Chondrocyte (in vitro differentiated cells): ENCODE measurements at regions not wholly inside any gene's neighbourhood (a gene's known extent, or its start where the extent isn't known, plus 50 kb on each side); places are given as distances from the start of the nearest gene placed in this dataset.

Experiments used
- DNase-seq: peaks from one replicate; pipeline ENCODE4 v3.0.0; 2021; ENCODE audit warnings: mixed read lengths, low spot score
- H3K27ac Mint-ChIP-seq: one replicate; pipeline ENCODE4 v1.8.0; 2021; ENCODE audit warnings: mild to moderate bottlenecking, moderate library complexity, mixed read lengths; ENCODE audit not compliant: unreplicated experiment
- H3K27me3 Mint-ChIP-seq: 2 replicates; pipeline ENCODE4 v1.8.0; 2021; ENCODE audit warnings: low read depth, mixed read lengths
- H3K36me3 Mint-ChIP-seq: 2 replicates; pipeline ENCODE4 v1.8.0; 2021; ENCODE audit warnings: low read depth, mixed read lengths
- H3K4me1 Mint-ChIP-seq: 2 replicates; pipeline ENCODE4 v1.8.0; 2021; ENCODE audit warnings: low read depth, mild to moderate bottlenecking, mixed read lengths
- H3K4me3 Mint-ChIP-seq: one replicate; pipeline ENCODE4 v1.8.0; 2021; ENCODE audit warnings: mild to moderate bottlenecking, moderate library complexity, mixed read lengths; ENCODE audit not compliant: unreplicated experiment
- H3K9me3 Mint-ChIP-seq: 2 replicates; pipeline ENCODE4 v1.8.0; 2021; ENCODE audit warnings: low read depth, mixed read lengths
- TF ChIP-seq, protein P1 (sequence below): fragments of 200-600 bp; sonication (generic); IDR thresholded peaks from 2 replicates; pipeline ENCODE4 v1.5.0; 2021; ENCODE audit warnings: antibody characterized with exemption, mild to moderate bottlenecking, moderate library complexity

DNA sequence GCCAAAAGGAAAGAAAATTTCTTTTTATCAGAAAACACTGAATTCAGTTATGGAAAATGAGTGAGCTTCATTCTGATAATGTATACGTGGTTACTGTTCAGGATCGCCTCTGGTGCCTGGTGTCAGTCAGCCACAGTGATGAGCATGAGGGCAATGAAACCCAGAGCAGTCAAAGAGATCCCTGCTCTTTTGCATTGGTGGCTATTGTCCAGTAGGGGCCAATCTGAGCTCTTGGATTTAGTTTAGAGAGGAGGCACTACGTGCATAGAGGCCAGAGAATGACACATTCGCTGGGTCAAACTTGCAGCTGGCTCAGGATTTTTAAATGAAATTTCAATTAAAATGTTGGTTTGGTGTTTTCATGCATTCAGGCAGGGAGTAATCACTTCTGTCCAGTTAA, 522.9 kb downstream of the TMEM182 start:
- Mint-ChIP-seq H3K27me3 (peaks cover 21% of the 10 kb centered on the region), H3K4me3 (no peak overlapping the region), H3K9me3 (no peaks in the 10 kb centered on the region), H3K27ac (no peak overlapping the region), H3K36me3 (no peaks in the 10 kb centered on the region), H3K4me1 (no peaks in the 10 kb centered on the region)
- TF ChIP-seq, protein P1, sequence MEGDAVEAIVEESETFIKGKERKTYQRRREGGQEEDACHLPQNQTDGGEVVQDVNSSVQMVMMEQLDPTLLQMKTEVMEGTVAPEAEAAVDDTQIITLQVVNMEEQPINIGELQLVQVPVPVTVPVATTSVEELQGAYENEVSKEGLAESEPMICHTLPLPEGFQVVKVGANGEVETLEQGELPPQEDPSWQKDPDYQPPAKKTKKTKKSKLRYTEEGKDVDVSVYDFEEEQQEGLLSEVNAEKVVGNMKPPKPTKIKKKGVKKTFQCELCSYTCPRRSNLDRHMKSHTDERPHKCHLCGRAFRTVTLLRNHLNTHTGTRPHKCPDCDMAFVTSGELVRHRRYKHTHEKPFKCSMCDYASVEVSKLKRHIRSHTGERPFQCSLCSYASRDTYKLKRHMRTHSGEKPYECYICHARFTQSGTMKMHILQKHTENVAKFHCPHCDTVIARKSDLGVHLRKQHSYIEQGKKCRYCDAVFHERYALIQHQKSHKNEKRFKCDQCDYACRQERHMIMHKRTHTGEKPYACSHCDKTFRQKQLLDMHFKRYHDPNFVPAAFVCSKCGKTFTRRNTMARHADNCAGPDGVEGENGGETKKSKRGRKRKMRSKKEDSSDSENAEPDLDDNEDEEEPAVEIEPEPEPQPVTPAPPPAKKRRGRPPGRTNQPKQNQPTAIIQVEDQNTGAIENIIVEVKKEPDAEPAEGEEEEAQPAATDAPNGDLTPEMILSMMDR: no peak
- DNase-seq: no peak

DNA sequence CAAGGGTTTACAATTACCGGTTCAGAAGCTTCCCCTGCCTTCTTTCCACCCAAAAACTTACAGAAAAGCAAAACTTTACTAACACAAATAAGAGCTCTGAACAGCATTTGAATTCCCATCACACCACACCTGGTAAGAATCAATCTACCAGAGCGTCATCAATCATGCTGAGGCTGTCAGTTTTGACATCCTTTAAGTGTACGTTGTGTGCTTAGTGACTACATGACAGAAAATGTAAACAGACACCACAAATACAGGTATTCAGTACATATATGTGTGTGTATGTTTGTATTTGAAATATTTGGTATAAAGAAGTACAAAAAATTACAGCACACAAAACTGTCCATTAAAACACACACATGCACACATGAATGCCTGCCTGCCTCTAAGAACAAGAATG, 523.5 kb downstream of the TMEM182 start:
- no peak for DNase-seq
- Mint-ChIP-seq H3K36me3 (no peaks in the 10 kb centered on the region), H3K4me1 (no peaks in the 10 kb centered on the region), H3K9me3 (no peaks in the 10 kb centered on the region), H3K27ac (no peak overlapping the region), H3K27me3 (peaks cover 21% of the 10 kb centered on the region), H3K4me3 (no peak overlapping the region)
- TF ChIP-seq, protein P1: no peak

DNA sequence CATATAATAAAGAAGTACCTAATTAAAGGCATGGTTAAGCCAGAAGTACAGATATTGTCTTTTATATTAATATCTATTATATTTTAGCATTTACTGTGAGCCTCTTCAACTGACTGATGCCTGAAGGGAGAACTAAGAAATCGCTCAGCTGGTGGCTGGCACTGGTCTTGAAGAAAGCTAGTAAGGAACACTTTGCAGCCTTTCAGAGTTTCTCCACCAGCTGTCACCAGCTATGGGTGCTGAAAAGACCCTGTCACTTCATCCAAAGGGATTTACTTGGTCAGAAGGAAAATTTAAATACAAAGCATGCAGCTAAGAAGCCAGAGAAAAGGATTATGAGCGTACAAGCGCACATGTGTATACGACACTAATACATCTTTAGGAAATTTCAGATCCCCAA, 525.9 kb downstream of the TMEM182 start:
- Mint-ChIP-seq H3K27ac (no peak overlapping the region), H3K9me3 (no peaks in the 10 kb centered on the region), H3K27me3 (peaks cover 25% of the 10 kb centered on the region), H3K4me3 (no peak overlapping the region), H3K36me3 (no peaks in the 10 kb centered on the region), H3K4me1 (peaks cover 4% of the 10 kb centered on the region)
- no peak for DNase-seq
- TF ChIP-seq, protein P1: no peak

DNA sequence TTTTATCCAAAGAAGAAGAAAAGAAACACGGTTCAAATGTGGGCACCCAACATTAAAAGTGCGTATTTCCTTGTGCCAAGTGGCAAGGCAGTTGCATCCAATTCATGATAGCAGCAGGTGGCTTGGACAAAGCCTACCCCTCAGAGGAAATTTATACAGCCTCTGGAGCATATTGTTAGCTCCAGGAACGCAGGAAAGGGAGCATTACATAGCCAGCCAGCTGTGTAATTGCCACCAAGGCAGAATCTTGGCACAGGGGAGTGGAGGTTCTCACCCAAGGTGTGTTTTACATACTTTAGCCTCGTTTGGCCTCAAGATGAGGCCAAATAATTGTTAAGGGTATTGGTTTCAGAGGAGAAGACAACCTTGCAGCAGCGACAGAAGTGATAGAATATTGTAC, 526.9 kb downstream of the TMEM182 start:
- TF ChIP-seq, protein P1: no peak
- no peaks in the 10 kb centered on the region for H3K9me3 Mint-ChIP-seq
- no peak overlapping the region for H3K27ac Mint-ChIP-seq
- peaks cover 34% of the 10 kb centered on the region for H3K27me3 Mint-ChIP-seq
- H3K4me3 Mint-ChIP-seq: no peak overlapping the region
- H3K36me3 Mint-ChIP-seq: no peaks in the 10 kb centered on the region
- peaks cover 13% of the 10 kb centered on the region for H3K4me1 Mint-ChIP-seq
- no peak for DNase-seq

DNA sequence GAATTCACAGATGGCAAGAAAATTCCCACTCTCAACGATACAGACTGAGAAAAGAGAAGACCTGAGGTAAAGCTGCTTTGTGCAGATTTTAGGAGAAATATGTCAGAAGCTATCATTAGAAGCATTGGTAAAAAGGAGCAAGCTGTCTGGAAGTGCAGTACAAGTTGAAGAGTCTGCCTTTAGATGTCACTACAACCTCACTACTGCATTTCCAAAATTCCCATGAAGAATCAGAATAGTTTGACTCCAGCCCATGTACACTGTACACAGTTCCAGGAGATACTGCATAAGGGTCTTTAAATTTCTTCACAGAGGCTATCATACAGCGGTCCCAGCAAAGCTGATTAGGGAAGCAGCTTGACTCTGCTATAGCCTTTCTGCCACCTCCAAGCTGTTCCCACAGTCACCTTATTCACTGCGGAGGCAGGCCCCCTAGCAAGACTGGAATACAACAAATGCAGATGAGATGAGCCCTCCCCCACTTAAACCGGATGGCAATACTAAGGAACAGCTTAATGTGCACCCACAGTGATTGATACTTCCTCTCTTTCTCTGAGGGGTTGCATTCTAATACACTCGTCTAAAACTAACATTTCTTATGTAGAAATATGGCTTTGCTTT, 527.4 kb downstream of the TMEM182 start:
- TF ChIP-seq, protein P1: peak; percentile 76
- Mint-ChIP-seq H3K4me3 (no peak overlapping the region), H3K27ac (no peak overlapping the region), H3K4me1 (peaks cover 14% of the 10 kb centered on the region), H3K9me3 (no peaks in the 10 kb centered on the region), H3K36me3 (no peaks in the 10 kb centered on the region), H3K27me3 (peaks cover 38% of the 10 kb centered on the region)
- DNase-seq: no peak
